H1 (cell line): ENCODE measurements at regions not wholly inside any gene's neighbourhood (a gene's known extent, or its start where the extent isn't known, plus 50 kb on each side); places are given as distances from the start of the nearest gene placed in this dataset.

ENCODE experiments used
- CTCF ChIA-PET: fragments of 300-600 bp; sonication (Branson Sonifier 250); formaldehyde crosslinking; loops from one replicate; lab custom pipeline; 2021; ENCODE audit not compliant: partially characterized antibody; lab: Charles Lee
- POLR2A ChIA-PET: fragments of 300-600 bp; sonication (Branson Sonifier 250); formaldehyde crosslinking; loops from one replicate; lab custom pipeline; 2021; ENCODE audit warnings: inconsistent platforms; ENCODE audit not compliant: partially characterized antibody; lab: Charles Lee
- DNase-seq, 2 experiments: peaks; one replicate each; pipeline versions ENCODE4 v3.0.0 to v3.0.0-alpha.2; 2010 to 2022; ENCODE audit warnings: low spot score in 2 of 2, low read depth in 1 of 2, mixed read lengths in 1 of 2
- FAIRE-seq: peaks from 2 replicates; lab custom pipeline; 2011; peaks lifted over from hg19 to GRCh38; lab: Jason Lieb, UNC
- H2AFZ ChIP-seq: 2 replicates; pipeline ENCODE4 v1.8.1; 2012; ENCODE audit warnings: low read length, inconsistent platforms
- H2AK5ac ChIP-seq: 2 replicates; pipeline ENCODE4 v1.6.1; 2013; ENCODE audit warnings: low read depth, low read length
- H2BK120ac ChIP-seq: replicated peaks from 2 replicates; pipeline ENCODE3; 2013; ENCODE audit warnings: low read depth, low read length, inconsistent platforms
- H2BK12ac ChIP-seq: 2 replicates; pipeline ENCODE4 v1.6.1; 2013; ENCODE audit warnings: low read depth, low read length
- H2BK15ac ChIP-seq: 2 replicates; pipeline ENCODE4 v1.6.1; 2013; ENCODE audit warnings: low read length
- H2BK20ac ChIP-seq: 2 replicates; pipeline ENCODE4 v1.6.1; 2013; ENCODE audit warnings: low read length
- H2BK5ac ChIP-seq: 2 replicates; pipeline ENCODE4 v1.6.1; 2013; ENCODE audit warnings: low read depth, low read length
- H3K14ac ChIP-seq: 2 replicates; pipeline ENCODE4 v1.6.1; 2013; ENCODE audit warnings: inconsistent platforms; ENCODE audit not compliant: insufficient read length
- H3K18ac ChIP-seq: 2 replicates; pipeline ENCODE4 v1.6.1; 2013; ENCODE audit warnings: low read length; ENCODE audit errors: extremely low read depth
- H3K23ac ChIP-seq: 2 replicates; pipeline ENCODE4 v1.6.1; 2013; ENCODE audit warnings: inconsistent platforms; ENCODE audit not compliant: insufficient read length
- H3K23me2 ChIP-seq: 2 replicates; pipeline ENCODE4 v1.6.1; 2013; ENCODE audit warnings: low read depth, low read length
- H3K27ac ChIP-seq: 2 replicates; pipeline ENCODE4 v1.6.1; 2011; ENCODE audit warnings: low read depth, low read length, inconsistent platforms
- H3K27me3 ChIP-seq, 4 experiments: replicated peaks in 1 of 4; 1 replicate in 1 of 4; 2 replicates in 3 of 4; pipeline versions ENCODE4 v1.6.1 to v1.8.1; 2011 to 2013; ENCODE audit warnings: low read length in 3 of 4, mild to moderate bottlenecking in 3 of 4, inconsistent platforms in 2 of 4, mixed read lengths in 2 of 4, moderate library complexity in 1 of 4; ENCODE audit not compliant: control insufficient read depth in 3 of 4, insufficient read depth in 3 of 4; ENCODE audit errors: extremely low read depth in 1 of 4
- H3K36me3 ChIP-seq, 4 experiments: 2 replicates each; pipeline versions ENCODE4 v1.6.1 to v1.8.1; 2011 to 2013; ENCODE audit warnings: mild to moderate bottlenecking in 4 of 4, low read length in 3 of 4, moderate library complexity in 2 of 4, control low read depth in 1 of 4, inconsistent platforms in 1 of 4; ENCODE audit not compliant: insufficient read depth in 4 of 4, control insufficient read depth in 2 of 4
- H3K4ac ChIP-seq: replicated peaks from 2 replicates; pipeline ENCODE3; 2013; ENCODE audit warnings: low read length, low read depth, mixed read lengths, inconsistent platforms; ENCODE audit not compliant: insufficient read length
- H3K4me1 ChIP-seq, 4 experiments: replicated peaks in 1 of 4; 1 replicate in 1 of 4; 2 replicates in 3 of 4; pipeline versions ENCODE4 v1.6.1 to v1.8.1; 2011 to 2013; ENCODE audit warnings: low read length in 3 of 4, inconsistent platforms in 2 of 4, mixed read lengths in 1 of 4; ENCODE audit not compliant: insufficient read depth in 4 of 4, control insufficient read depth in 3 of 4
- H3K4me2 ChIP-seq, 2 experiments: 2 replicates each; pipeline versions ENCODE4 v1.6.1 to v1.8.1; 2011 to 2013; ENCODE audit warnings: low read depth in 2 of 2, low read length in 2 of 2, control low read depth in 1 of 2, inconsistent platforms in 1 of 2, mild to moderate bottlenecking in 1 of 2; ENCODE audit not compliant: insufficient read depth in 1 of 2
- H3K4me3 ChIP-seq, 4 experiments: fragments of 200-600, 300-600 bp in 1 of 4; sonication (generic), shearing (Covaris generic), sonication (Bioruptor Twin) in 1 of 4; 2 replicates each; pipeline versions ENCODE4 v1.5.1 to v1.8.1; 2011 to 2016; ENCODE audit warnings: low read length in 4 of 4, low read depth in 3 of 4, control low read depth in 2 of 4, inconsistent platforms in 2 of 4, mild to moderate bottlenecking in 2 of 4, mixed read lengths in 1 of 4, moderate library complexity in 1 of 4; ENCODE audit not compliant: insufficient read depth in 2 of 4; ENCODE audit errors: extremely low read depth in 1 of 4
- H3K56ac ChIP-seq: replicated peaks from 2 replicates; pipeline ENCODE3; 2013; ENCODE audit warnings: low read depth, mild to moderate bottlenecking, mixed read lengths, low read length, inconsistent platforms; ENCODE audit not compliant: insufficient read length
- H3K79me1 ChIP-seq: 2 replicates; pipeline ENCODE4 v1.6.1; 2013; ENCODE audit warnings: low read depth, low read length, control low read depth
- H3K79me2 ChIP-seq, 2 experiments: 2 replicates each; pipeline versions ENCODE4 v1.6.1 to v1.8.1; 2012 to 2013; ENCODE audit warnings: low read length in 2 of 2, mild to moderate bottlenecking in 2 of 2, inconsistent platforms in 1 of 2; ENCODE audit not compliant: insufficient read depth in 2 of 2, control insufficient read depth in 1 of 2
- H3K9ac ChIP-seq, 4 experiments: replicated peaks in 1 of 4; 1 replicate in 1 of 4; 2 replicates in 3 of 4; pipeline versions ENCODE4 v1.6.1 to v1.8.1; 2011 to 2013; ENCODE audit warnings: low read depth in 3 of 4, low read length in 3 of 4, control low read depth in 2 of 4, mild to moderate bottlenecking in 2 of 4, moderate library complexity in 2 of 4, inconsistent platforms in 1 of 4; ENCODE audit errors: extremely low read depth in 1 of 4
- H3K9me3 ChIP-seq, 2 experiments: 2 replicates each; pipeline versions ENCODE4 v1.6.1 to v1.8.1; 2012 to 2013; ENCODE audit warnings: mild to moderate bottlenecking in 2 of 2, moderate library complexity in 2 of 2, control low read depth in 1 of 2, inconsistent platforms in 1 of 2, low read depth in 1 of 2, low read length in 1 of 2, mixed read lengths in 1 of 2; ENCODE audit not compliant: insufficient read depth in 2 of 2
- H4K20me1 ChIP-seq, 2 experiments: replicated peaks in 1 of 2; 2 replicates each; pipeline versions ENCODE3 to v1.8.1; 2011 to 2013; ENCODE audit warnings: inconsistent platforms in 2 of 2, low read length in 2 of 2, mild to moderate bottlenecking in 1 of 2; ENCODE audit not compliant: insufficient read depth in 2 of 2, control insufficient read depth in 1 of 2
- H4K5ac ChIP-seq: 2 replicates; pipeline ENCODE4 v1.6.1; 2013; ENCODE audit warnings: low read length, low read depth, mixed read lengths, inconsistent platforms; ENCODE audit not compliant: insufficient read length
- H4K8ac ChIP-seq: 2 replicates; pipeline ENCODE4 v1.8.0; 2013; ENCODE audit warnings: mild to moderate bottlenecking, moderate library complexity, low read length, inconsistent platforms; ENCODE audit not compliant: insufficient read depth; ENCODE audit errors: extremely low read depth
- H4K91ac ChIP-seq: replicated peaks from 2 replicates; pipeline ENCODE3; 2013; ENCODE audit warnings: low read length, mixed read lengths, inconsistent platforms; ENCODE audit not compliant: insufficient read length
- KDM5A ChIP-seq: fragments of 200-600 bp; IDR thresholded peaks from 2 replicates; pipeline ENCODE4 v1.7.1; 2012; ENCODE audit warnings: mild to moderate bottlenecking, low read length, inconsistent platforms, mixed read lengths
- MAFK ChIP-seq: IDR thresholded peaks from 2 replicates; pipeline ENCODE4 v1.6.1; 2012; ENCODE audit warnings: low read depth, mild to moderate bottlenecking, improper control_type of control experiment, low read length
- POU5F1 ChIP-seq: IDR thresholded peaks from 2 replicates; pipeline ENCODE4 v1.6.1; 2011; ENCODE audit warnings: low read depth, mild to moderate bottlenecking, low read length, moderate library complexity
- RNF2 ChIP-seq: fragments of 200-900, 300-1000 bp; sonication (generic); IDR thresholded peaks from 2 replicates; pipeline ENCODE4 v1.7.1; 2016; ENCODE audit warnings: borderline replicate concordance, low read depth, mild to moderate bottlenecking, antibody characterized with exemption, low read length; ENCODE audit not compliant: poor library complexity, severe bottlenecking; ENCODE audit errors: missing control alignments
- WGBS, 2 experiments: shearing (Covaris generic) in 1 of 2; methylation state at CpG; one replicate each; pipeline versions ENCODE4 v1.1.6 to v1.1.7; 2013 to 2015; ENCODE audit warnings: low lambda C conversion rate in 2 of 2, mixed read lengths in 2 of 2, inconsistent platforms in 1 of 2, low coverage in 1 of 2, missing lambda C conversion rate in 1 of 2; ENCODE audit not compliant: insufficient replicate concordance in 2 of 2, insufficient coverage in 1 of 2, insufficient read length in 1 of 2; ENCODE audit errors: extremely low coverage in 1 of 2, missing lambda C conversion rate in 1 of 2; 5-methylcytosine and 5-hydroxymethylcytosine counted together

GRCh38 chr11:29682856-29683255 is 334.0 kb downstream of the KCNA4 start:
- 86% methylated on average over 2 of the region's 2 CpGs; no CpG with 5 or more reads in 1 of the 2 experiments for WGBS, 2 experiments
- no peak overlapping the region for H2BK20ac ChIP-seq
- CTCF ChIA-PET: interaction anchor here (1.2 kb wide), 1 partner anchor 8 kb away, joined by 4 read pairs; no protein-coding TSS in a partner anchor
- TF ChIP-seq MAFK: no peak
- TF ChIP-seq POU5F1: no peak
- TF ChIP-seq KDM5A: no peak
- no peak for TF ChIP-seq RNF2

More at GRCh38 chr11:29682856-29683255, 334.0 kb downstream of the KCNA4 start:
- Histone ChIP-seq H2AK5ac (no peak overlapping the region), H4K8ac (no peak overlapping the region), H2BK5ac (no peak overlapping the region), H4K91ac (no peak overlapping the region), H3K4me2 (no peak overlapping the region), H3K36me3 (no peaks in the 10 kb centered on the region), H3K4me1 (no peaks in the 10 kb centered on the region), H3K79me2 (no peaks in the 10 kb centered on the region), H2AFZ (no peak overlapping the region), H3K27ac (no peak overlapping the region), H3K9ac (no peak overlapping the region), H2BK12ac (no peak overlapping the region), H3K23ac (no peak overlapping the region), H2BK120ac (no peak overlapping the region), H3K4me3 (no peak overlapping the region), H4K20me1 (no peaks in the 10 kb centered on the region), H2BK15ac (no peak overlapping the region), H4K5ac (no peak overlapping the region), H3K4ac (no peak overlapping the region), H3K9me3 (no peaks in the 10 kb centered on the region), H3K27me3 (no peaks in the 10 kb centered on the region), H3K79me1 (no peaks in the 10 kb centered on the region), H3K18ac (no peak overlapping the region), H3K56ac (no peak overlapping the region), H3K23me2 (no peaks in the 10 kb centered on the region), H3K14ac (no peak overlapping the region)
- no peak for FAIRE-seq
- DNase-seq: no peak
- POLR2A ChIA-PET: no interaction called here
